GM12878 (cell line): ENCODE measurements at regions not wholly inside any gene's neighbourhood (a gene's known extent, or its start where the extent isn't known, plus 50 kb on each side); places are given as distances from the start of the nearest gene placed in this dataset.

ENCODE experiments used
- ATAC-seq: fragments of 200-7000 bp; cut with Tn5 transposase; 3 replicates; pipeline ENCODE4 v1.9.1; 2020; ENCODE audit warnings: mild to moderate bottlenecking, moderate library complexity
- BruUV-seq: library from RNA; stranded (reverse); fragments of 400-500 nt; replicated peaks from 2 replicates; lab custom pipeline; 2021; lab: Mats Ljungman, UMichigan
- CTCF ChIA-PET: fragments of 300-600 bp; sonication (Branson Sonifier 250); formaldehyde crosslinking; extraction: SDS; loops from one replicate; lab custom pipeline; 2021; ENCODE audit warnings: inconsistent platforms; lab: Yijun Ruan, JAX
- POLR2A ChIA-PET: fragments of 350-600 bp; formaldehyde crosslinking; extraction: SDS; loops from one replicate; lab custom pipeline; 2021; ENCODE audit warnings: inconsistent platforms; lab: Charles Lee
- RAD21 ChIA-PET: fragments of 300-600 bp; sonication (Branson Sonifier 250); formaldehyde crosslinking; loops from one replicate; lab custom pipeline; 2023; ENCODE audit warnings: antibody characterized with exemption; ENCODE audit not compliant: unreplicated experiment; lab: Charles Lee
- SMC1A ChIA-PET: fragments of 300-600 bp; sonication (Branson Sonifier 250); formaldehyde crosslinking; loops from one replicate; lab custom pipeline; 2023; ENCODE audit not compliant: unreplicated experiment, uncharacterized antibody; lab: Charles Lee
- DNase-seq: peaks from one replicate; pipeline ENCODE4 v3.0.0-alpha.2; 2011; ENCODE audit warnings: low read depth, low spot score
- FAIRE-seq: peaks from 3 replicates; lab custom pipeline; 2011; peaks lifted over from hg19 to GRCh38; lab: Jason Lieb, UNC
- H2AFZ ChIP-seq: 2 replicates; pipeline ENCODE4 v1.6.0; 2011; ENCODE audit warnings: low read depth, low read length, control low read depth; ENCODE audit not compliant: control insufficient read depth
- H3K27ac ChIP-seq: 2 replicates; pipeline ENCODE4 v1.5.1; 2011; ENCODE audit warnings: control low read depth; ENCODE audit not compliant: control insufficient read depth, insufficient read depth
- H3K27me3 ChIP-seq, 2 experiments: replicated peaks in 1 of 2; 2 replicates each; pipeline versions ENCODE4 v1.6.0 to v1.6.1; 2011; ENCODE audit warnings: low read length in 1 of 2; ENCODE audit not compliant: control insufficient read depth in 2 of 2, insufficient read depth in 2 of 2
- H3K36me3 ChIP-seq, 2 experiments: 2 replicates each; pipeline ENCODE4 v1.5.1; 2011; ENCODE audit warnings: low read length in 1 of 2; ENCODE audit not compliant: control insufficient read depth in 2 of 2, insufficient read depth in 2 of 2
- H3K4me1 ChIP-seq: 2 replicates; pipeline ENCODE4 v1.6.1; 2011; ENCODE audit warnings: mild to moderate bottlenecking, low read length, moderate library complexity, mixed read lengths; ENCODE audit not compliant: control insufficient read depth, insufficient read depth
- H3K4me2 ChIP-seq: 2 replicates; pipeline ENCODE4 v1.6.0; 2011; ENCODE audit warnings: control low read depth; ENCODE audit not compliant: control insufficient read depth, insufficient read depth
- H3K4me3 ChIP-seq: fragments of 200-600 bp; sonication (generic); 2 replicates; pipeline ENCODE4 v1.5.1; 2016
- H3K79me2 ChIP-seq: 2 replicates; pipeline ENCODE4 v1.6.0; 2011; ENCODE audit warnings: low read length; ENCODE audit not compliant: control insufficient read depth, insufficient read depth
- H3K9ac ChIP-seq: 2 replicates; pipeline ENCODE4 v1.8.0; 2011; ENCODE audit warnings: low read length, control low read depth, mixed read lengths; ENCODE audit not compliant: control insufficient read depth, insufficient read depth
- H3K9me3 ChIP-seq: replicated peaks from 3 replicates; pipeline ENCODE4 v1.5.1; 2011; ENCODE audit warnings: mild to moderate bottlenecking, low read length; ENCODE audit not compliant: control insufficient read depth, insufficient read depth
- H4K20me1 ChIP-seq: 2 replicates; pipeline ENCODE4 v1.6.0; 2011; ENCODE audit not compliant: control insufficient read depth, insufficient read depth
- ASH2L ChIP-seq: fragments of 300-600, 200-600 bp; sonication (generic); IDR thresholded peaks from 2 replicates; pipeline ENCODE4 v1.6.1; 2017; ENCODE audit warnings: low read depth, mild to moderate bottlenecking, borderline replicate concordance
- DPF2 ChIP-seq: fragments of 450-650 bp; IDR thresholded peaks from 2 replicates; pipeline ENCODE4 v1.6.1; 2017; ENCODE audit warnings: mild to moderate bottlenecking
- HDAC2 ChIP-seq: fragments of 200-600 bp; sonication (generic); IDR thresholded peaks from 2 replicates; pipeline ENCODE4 v1.6.1; 2017
- MXI1 ChIP-seq: fragments of 150-350 bp; IDR thresholded peaks from 2 replicates; pipeline ENCODE4 v1.6.1; 2011; ENCODE audit warnings: low read depth, mild to moderate bottlenecking, inconsistent platforms, low read length, improper control_type of control experiment
- RELA ChIP-seq: fragments of 450-650 bp; IDR thresholded peaks from 2 replicates; pipeline ENCODE4 v1.8.0; 2014; ENCODE audit warnings: borderline replicate concordance; ENCODE audit not compliant: partially characterized antibody
- WGBS: methylation state at CpG from one replicate; pipeline ENCODE4 v1.1.6; 2016; ENCODE audit warnings: low lambda C conversion rate; ENCODE audit not compliant: insufficient replicate concordance, insufficient coverage; ENCODE audit errors: missing lambda C conversion rate; 5-methylcytosine and 5-hydroxymethylcytosine counted together
- in situ Hi-C: fragments of 300-500 bp; cut with MboI; formaldehyde crosslinking; loops from 9 replicates; pipeline ENCODE4 v1.14.3; 2018; ENCODE audit warnings: mixed read lengths
- intact Hi-C: fragments of 100-400 bp; cut with micrococcal nuclease; formaldehyde crosslinking; loops from one replicate; pipeline ENCODE4 v1.14.2; 2022; ENCODE audit not compliant: unreplicated experiment
- TF ChIP-seq, protein P1 (sequence below): fragments of 450-650 bp; IDR thresholded peaks from 2 replicates; pipeline ENCODE4 v1.6.1; 2016; ENCODE audit warnings: mild to moderate bottlenecking, moderate library complexity, borderline replicate concordance

DNA sequence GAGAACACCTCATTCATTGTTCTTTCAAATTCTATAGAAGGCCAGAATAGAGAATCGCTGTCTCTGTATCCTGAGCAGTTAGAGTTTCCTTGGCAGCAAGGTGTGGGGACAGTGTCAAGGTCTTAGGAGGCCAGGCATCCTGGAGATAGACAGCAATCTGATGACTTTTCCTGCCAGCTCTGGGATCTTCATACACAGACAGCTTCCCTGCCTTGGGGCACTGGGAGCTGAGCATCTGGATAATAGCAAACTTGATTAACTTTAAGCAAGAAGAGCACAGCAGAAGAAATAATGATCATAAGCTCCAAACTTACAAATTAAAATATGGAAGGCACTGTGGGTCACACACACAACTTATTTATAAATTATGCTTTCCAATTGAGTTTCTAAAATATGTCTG, 86.1 kb upstream of the STK32A start:
- no peak overlapping the region for H3K9ac ChIP-seq
- FAIRE-seq (no peak), DNase-seq (no peak), ATAC-seq (no peak)
- H3K36me3 ChIP-seq = no peaks in the 10 kb centered on the region
- in situ Hi-C loops = no loop called here
- ChIA-PET RAD21 (interaction anchor here (1.0 kb wide), 1 partner anchor 40 kb away, joined by 3 read pairs; no protein-coding TSS in a partner anchor), SMC1A (interaction anchor here (1.3 kb wide), 1 partner anchor 40 kb away, joined by 3 read pairs; no protein-coding TSS in a partner anchor), POLR2A (no interaction called here), CTCF (interaction anchor here (0.6 to 1.2 kb wide), 3 partner anchors 10 to 599 kb away, joined by 3 read pairs; no protein-coding TSS in a partner anchor)
- BruUV-seq = no TSS peak
- no peaks in the 10 kb centered on the region for H3K27me3 ChIP-seq
- no peaks in the 10 kb centered on the region for H3K79me2 ChIP-seq
- no peak overlapping the region for H3K4me2 ChIP-seq
- H3K9me3 ChIP-seq = no peaks in the 10 kb centered on the region
- intact Hi-C loops = no loop called here
- no peaks in the 10 kb centered on the region for H4K20me1 ChIP-seq
- no peak overlapping the region for H2AFZ ChIP-seq
- WGBS = 0% methylated on average over 1 of the region's 1 CpG
- no peak overlapping the region for H3K27ac ChIP-seq
- no peak overlapping the region for H3K4me3 ChIP-seq
- TF ChIP-seq, protein P1, sequence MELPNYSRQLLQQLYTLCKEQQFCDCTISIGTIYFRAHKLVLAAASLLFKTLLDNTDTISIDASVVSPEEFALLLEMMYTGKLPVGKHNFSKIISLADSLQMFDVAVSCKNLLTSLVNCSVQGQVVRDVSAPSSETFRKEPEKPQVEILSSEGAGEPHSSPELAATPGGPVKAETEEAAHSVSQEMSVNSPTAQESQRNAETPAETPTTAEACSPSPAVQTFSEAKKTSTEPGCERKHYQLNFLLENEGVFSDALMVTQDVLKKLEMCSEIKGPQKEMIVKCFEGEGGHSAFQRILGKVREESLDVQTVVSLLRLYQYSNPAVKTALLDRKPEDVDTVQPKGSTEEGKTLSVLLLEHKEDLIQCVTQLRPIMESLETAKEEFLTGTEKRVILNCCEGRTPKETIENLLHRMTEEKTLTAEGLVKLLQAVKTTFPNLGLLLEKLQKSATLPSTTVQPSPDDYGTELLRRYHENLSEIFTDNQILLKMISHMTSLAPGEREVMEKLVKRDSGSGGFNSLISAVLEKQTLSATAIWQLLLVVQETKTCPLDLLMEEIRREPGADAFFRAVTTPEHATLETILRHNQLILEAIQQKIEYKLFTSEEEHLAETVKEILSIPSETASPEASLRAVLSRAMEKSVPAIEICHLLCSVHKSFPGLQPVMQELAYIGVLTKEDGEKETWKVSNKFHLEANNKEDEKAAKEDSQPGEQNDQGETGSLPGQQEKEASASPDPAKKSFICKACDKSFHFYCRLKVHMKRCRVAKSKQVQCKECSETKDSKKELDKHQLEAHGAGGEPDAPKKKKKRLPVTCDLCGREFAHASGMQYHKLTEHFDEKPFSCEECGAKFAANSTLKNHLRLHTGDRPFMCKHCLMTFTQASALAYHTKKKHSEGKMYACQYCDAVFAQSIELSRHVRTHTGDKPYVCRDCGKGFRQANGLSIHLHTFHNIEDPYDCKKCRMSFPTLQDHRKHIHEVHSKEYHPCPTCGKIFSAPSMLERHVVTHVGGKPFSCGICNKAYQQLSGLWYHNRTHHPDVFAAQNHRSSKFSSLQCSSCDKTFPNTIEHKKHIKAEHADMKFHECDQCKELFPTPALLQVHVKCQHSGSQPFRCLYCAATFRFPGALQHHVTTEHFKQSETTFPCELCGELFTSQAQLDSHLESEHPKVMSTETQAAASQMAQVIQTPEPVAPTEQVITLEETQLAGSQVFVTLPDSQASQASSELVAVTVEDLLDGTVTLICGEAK = no peak
- no peak for TF ChIP-seq MXI1
- no peak for TF ChIP-seq ASH2L
- no peak for TF ChIP-seq DPF2
- TF ChIP-seq RELA = no peak
- no peak for TF ChIP-seq HDAC2
- no peaks in the 10 kb centered on the region for H3K4me1 ChIP-seq
